OCI-LY7 (cell line): ENCODE measurements at regions not wholly inside any gene's neighbourhood (a gene's known extent, or its start where the extent isn't known, plus 50 kb on each side); places are given as distances from the start of the nearest gene placed in this dataset.
"Not testable (repeated sequence)": the region's sequence is repeated elsewhere in the genome, so short reads cannot be mapped to it uniquely, and the experiment has no call there.

Experiments
- EZH2phosphoT487 ChIP-seq: fragments of 200-600 bp; sonication (generic); IDR thresholded peaks from 2 replicates; pipeline ENCODE4 v1.6.1; 2018; ENCODE audit warnings: low read depth, borderline replicate concordance, mild to moderate bottlenecking, mixed run types, antibody characterized with exemption, low read length, moderate library complexity, mixed read lengths
- TF ChIP-seq, protein P1 (sequence below): fragments of 200-600 bp; sonication (generic); conservative IDR thresholded peaks from 2 replicates; pipeline ENCODE4 v1.5.1; 2014; ENCODE audit warnings: mild to moderate bottlenecking, antibody characterized with exemption, low read length, moderate library complexity, mixed read lengths

DNA sequence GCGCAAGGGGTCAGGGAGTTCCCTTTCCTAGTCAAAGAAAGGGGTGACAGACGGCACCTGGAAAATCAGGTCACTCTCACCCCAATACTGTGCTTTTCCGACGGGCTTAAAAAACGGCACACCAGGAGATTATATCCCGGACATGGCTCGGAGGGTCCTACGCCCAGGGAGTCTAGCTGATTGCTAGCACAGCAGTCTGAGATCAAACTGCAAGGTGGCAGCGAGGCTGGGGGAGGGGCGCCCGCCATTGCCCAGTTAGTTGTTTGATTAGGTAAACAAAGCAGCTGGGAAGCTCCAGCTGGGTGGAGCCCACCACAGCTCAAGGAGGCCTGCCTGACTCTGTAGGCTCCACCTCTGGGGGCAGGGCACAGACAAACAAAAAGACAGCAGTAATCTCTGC, 51.7 kb upstream of the LHFPL3 start:
- TF ChIP-seq, protein P1, sequence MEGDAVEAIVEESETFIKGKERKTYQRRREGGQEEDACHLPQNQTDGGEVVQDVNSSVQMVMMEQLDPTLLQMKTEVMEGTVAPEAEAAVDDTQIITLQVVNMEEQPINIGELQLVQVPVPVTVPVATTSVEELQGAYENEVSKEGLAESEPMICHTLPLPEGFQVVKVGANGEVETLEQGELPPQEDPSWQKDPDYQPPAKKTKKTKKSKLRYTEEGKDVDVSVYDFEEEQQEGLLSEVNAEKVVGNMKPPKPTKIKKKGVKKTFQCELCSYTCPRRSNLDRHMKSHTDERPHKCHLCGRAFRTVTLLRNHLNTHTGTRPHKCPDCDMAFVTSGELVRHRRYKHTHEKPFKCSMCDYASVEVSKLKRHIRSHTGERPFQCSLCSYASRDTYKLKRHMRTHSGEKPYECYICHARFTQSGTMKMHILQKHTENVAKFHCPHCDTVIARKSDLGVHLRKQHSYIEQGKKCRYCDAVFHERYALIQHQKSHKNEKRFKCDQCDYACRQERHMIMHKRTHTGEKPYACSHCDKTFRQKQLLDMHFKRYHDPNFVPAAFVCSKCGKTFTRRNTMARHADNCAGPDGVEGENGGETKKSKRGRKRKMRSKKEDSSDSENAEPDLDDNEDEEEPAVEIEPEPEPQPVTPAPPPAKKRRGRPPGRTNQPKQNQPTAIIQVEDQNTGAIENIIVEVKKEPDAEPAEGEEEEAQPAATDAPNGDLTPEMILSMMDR = not testable (repeated sequence)
- not testable (repeated sequence) for TF ChIP-seq EZH2phosphoT487
